Renal pelvis (tissue), 1 donor: ENCODE measurements at regions not wholly inside any gene's neighbourhood (a gene's known extent, or its start where the extent isn't known, plus 50 kb on each side); places are given as distances from the start of the nearest gene placed in this dataset.
A peak's percentile ranks its signal among the peaks of the same experiment; 100 is the strongest.
"Not testable (repeated sequence)": the region's sequence is repeated elsewhere in the genome, so short reads cannot be mapped to it uniquely, and the experiment has no call there.

ENCODE experiments used
- DNase-seq: peaks from one replicate; pipeline ENCODE4 v3.0.0-alpha.2; 2013

DNA sequence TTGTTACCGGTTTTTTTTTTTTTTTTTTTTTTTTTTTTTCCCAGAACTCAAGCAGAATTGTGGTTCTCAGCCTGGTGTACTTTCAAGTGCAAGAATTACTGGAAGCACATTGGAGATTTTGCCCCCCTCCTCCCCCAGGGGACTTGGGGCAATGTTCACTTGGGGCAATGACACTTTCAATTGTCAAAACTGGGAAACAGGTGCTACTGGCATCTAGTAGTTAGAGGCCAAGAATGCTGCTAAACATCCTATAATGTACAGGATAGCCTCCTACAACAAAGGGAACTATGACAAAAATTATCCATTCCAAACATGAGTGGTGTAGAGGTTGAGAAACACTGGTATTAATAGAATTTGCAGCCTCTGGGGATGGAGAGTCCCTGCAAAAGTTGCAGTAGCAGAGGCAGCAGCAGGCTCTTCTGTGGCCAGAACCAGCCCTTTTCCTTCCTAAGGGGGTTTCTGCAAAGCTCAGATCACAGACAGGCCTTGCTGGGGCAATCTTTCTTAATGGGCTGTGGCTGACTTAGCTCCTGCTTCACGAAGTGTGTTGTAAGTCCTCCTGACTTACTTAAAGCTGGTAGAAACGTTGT is 144.3 kb upstream of the MRPS22 start:
- no peak for DNase-seq

DNA sequence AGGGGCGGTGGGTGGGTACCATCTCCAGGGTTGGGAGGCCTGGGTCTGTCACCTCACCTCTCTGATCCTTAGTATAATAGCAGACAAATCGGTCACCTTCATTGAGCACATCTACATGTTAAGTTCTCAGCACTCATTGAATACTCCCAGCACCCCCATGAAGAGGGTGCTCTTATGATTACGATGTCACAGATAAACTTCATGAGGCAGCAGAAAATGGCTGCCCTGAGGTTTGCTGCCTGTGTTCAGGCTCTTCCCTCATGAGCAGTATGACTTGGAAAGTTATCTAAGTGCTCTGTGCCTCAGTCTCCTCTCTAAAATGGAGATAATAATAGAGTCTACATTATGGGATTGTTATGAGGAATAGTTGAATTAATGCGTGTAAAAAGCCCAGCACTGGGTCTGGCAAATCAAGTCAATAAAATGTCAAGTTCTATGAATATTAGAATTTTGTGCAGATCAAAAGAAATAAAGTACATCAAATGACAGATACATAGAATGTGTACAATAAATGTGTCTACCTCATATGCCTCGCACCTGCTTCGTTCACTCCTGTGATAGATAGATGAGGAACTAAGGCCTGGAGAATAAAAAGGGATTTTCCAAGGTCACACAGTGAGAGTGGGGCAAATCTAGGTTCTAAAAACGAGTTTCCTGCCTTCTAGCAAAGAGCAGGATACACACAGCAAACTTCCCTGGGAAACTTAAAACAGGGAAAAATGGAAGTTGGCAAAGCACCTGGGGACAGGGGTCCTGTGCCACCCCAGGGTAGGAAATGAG is 142.2 kb upstream of the MRPS22 start:
- DNase-seq = no peak

DNA sequence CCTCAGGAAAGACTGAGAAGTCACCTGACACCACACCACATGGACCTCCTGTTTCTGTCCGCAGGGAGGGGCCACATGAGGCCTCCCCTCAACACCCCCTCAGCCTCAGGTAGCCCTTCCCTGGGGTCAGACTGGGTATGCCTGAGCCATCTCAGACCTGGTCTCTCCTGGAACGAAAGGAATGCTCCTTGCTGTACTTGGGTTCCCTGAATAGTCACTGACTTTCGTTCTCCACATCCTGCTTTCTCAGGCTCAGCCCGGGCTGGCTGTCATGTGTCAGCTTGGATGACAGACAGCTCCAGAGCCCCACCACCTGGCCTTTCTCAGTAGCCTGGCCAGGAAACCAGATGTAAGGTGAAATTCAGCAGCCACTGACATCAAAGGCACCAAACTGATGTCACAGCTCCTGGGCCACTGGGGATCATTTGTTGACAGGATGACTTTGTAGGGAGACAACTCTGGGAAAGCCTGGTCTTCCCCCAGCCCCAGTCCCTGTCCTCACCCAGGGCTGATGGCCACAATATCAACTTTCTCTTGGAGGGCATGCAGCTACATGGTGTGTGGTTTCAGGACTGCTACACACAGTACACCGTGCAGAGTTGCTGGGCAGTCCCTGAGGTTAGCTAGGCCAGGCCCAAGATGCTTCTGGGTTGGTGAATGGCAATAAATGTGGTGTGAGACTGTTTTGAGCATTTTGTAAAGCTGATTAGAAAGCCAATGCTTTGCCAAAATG is 141.4 kb upstream of the MRPS22 start:
- peak; percentile 47 for DNase-seq

DNA sequence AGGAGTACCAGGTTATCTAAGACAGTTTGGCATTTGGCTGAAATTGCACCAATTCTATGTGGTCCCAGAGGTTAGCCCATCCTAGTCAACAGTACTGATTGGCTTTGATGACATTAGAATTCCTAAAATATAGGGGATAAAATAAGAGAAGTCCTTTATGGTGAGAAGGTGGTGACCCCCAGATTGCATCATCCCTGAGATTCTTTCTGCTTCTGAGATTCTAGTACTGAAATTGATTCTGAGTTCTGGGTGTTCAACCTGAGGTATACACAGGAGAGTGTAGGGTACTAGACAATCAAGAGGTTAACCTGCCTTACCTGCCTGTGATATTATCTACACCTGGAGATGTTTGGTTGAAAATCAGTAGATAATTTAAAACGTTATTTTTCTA is 140.9 kb upstream of the MRPS22 start:
- no peak for DNase-seq

DNA sequence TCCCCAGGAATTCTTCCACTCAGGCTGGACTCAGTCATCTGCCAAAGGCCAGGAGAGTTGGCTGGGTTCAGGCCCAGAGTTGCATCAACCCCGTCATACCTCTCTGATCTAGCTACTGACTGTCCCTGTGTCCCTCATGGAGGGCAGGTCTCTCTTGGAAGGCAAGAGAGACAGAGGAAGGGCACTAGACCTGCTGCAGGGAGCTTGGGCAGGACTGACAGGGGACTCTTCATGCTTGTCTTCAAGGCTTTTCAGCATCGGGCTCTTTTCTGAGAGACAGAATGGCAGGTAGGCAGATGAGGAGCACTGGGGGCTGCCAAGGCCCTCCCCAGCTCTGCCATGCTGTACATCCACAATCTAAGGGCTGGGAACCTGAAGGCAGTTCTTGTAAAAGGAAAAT is 140.1 kb upstream of the MRPS22 start:
- no peak for DNase-seq

DNA sequence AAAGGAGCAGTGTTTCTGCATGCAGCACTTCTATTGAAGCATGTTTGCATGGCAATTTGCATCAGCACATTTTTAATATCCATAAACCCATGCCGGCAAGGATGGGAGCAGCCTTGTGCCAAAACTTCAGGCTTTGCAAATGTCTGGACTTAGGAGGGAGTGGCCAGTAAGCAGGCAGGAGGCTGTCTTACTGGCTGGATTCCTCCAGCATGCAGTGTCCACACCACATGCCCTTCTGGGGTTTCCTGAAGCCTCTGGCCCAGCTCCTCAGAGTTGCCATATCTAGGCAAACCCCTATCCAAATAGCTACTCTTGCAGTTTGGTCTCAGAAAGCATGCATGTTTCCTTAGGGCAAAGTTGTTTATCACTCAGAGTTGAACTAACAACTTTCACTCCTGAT is 139.1 kb upstream of the MRPS22 start:
- no peak for DNase-seq

DNA sequence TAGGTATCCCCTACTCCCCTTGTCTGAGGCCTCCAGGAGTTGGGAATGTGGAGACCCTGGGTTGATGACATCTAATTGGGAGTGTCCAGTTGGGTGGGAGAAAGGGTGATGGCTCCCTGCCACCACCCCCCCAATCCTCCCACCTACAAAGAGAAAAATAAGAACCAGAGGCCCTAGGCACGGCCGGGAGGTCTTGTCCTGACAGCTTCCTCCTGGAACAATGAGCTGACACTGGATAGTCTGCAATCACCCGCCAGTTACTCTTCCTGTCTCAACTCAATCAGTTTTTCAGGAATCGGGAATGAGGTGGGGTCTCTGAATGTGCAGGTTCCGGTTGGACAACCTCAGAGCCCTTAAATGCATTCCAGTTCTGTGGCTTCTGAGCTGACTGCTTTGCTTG is 129.9 kb upstream of the MRPS22 start:
- DNase-seq = no peak

DNA sequence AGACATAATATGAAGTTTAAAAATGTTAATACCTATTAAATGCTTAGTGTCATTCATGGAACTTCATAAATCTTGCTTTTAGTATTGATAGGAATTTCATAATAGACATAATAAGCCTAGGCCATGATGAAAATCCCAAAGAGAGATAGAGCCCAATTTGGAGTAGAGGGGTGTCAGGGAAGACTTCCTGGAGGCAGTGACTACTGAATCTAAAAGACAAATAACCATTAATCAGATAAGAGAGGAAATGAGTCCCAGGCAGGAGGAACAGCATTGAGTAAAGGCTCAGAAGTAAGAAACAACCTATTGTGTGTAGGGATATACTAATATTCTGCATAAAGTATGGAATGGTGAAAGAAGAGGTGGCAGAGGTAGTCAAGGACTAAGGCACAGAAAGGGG is 126.9 kb upstream of the MRPS22 start:
- DNase-seq = no peak

DNA sequence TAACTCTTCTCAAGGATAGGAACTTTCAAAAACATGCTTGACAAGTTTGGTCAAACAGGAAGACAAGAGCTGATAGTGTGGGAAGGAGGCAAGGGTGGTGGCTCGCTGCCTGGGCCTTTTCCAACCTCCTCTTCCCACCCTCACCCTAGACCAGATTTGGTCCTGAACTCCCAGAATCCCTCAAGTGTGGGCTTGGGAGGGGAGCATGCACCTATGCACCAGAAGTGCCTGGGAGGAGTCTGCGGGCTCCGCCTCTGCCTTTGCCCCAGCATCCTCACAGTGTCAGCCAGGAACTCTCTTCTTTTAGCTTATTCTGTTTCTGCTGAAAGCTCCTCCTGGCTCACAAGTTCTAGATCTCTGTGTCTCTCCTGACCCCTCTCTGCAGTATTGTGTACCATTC is 126.2 kb upstream of the MRPS22 start:
- DNase-seq = no peak

DNA sequence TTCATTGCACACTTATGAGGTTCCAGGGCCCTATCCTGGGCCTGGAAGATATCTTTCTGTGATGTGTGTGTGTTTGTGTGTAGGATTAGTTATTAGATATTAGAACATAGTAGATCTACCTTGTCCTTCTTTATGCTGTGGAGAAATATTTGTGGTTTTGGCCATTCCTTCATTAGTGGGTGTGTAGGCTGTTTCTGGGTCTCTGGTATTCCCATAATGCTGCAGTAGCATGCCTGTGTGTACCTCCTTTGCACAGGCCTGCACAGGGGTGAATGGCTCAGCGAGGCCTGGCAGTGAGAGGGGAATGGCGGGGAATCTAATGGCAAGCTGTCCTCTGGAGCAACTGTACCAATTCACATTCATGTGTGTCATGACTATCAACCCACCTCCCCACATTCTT is 125.8 kb upstream of the MRPS22 start:
- DNase-seq = no peak

DNA sequence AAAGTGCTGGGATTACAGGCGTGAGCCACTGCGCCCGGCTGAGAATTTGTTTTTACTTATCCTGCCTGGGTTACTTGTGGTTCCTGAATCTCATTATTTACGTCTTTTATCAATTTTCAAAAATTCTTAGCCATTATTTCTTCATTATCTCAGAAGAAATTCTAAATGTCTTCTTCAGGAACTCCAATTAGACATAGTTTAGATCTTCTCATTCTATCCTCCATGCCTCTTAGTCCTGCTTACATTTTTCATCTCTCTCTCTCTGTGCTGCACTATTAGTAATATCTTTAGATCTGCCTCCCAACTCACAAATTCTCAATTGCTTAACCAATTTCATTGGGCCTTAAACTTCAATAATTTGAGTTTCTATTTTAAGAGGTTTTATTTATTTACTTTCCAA is 124.4 kb upstream of the MRPS22 start:
- no peak for DNase-seq

DNA sequence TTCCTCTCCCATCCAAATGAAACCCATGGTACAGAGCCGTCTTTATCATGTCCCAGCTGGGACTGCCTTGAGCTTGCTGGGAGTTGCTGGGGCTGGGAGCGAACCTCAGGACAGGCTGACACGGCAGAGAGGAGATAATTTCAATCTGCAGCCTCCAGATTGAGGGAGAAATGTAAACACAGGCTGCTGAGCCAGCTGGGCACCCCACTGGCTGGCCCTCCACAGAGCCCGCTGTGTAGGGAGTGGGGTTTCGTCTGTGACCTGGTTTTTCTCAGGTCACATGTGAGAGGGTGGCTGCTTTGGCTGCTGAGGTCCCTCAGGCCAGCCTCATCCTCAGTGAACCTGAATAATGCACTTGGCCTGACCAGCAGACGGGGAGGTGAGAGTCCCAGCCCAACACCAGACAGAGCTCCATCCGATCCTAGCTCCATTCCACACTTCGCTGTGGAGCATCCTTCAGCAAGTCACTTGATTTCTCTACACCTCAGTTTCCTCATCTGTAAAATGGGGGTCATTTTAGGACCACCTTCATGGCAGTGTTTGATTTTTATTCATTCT is 121.6 kb upstream of the MRPS22 start:
- no peak for DNase-seq

DNA sequence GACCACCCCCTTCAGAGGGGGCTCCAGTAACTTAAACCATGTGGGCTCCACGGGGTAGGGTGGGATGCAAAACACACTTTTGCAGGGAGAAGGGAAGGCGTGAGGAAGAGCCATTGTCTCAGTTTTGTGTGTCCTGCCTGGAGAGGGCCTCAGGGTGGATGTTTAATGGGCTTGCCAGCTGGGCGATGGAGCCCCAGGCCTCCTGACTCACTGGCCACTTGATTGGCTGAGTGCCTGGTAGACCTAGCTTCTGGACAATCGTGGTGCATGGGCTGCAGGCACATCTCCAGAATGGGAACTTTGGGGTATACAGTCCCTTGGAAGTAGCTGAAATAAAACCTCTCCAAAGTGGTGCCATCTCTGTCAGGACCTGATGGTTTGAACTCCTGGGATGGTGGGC is 118.3 kb upstream of the MRPS22 start:
- no peak for DNase-seq

DNA sequence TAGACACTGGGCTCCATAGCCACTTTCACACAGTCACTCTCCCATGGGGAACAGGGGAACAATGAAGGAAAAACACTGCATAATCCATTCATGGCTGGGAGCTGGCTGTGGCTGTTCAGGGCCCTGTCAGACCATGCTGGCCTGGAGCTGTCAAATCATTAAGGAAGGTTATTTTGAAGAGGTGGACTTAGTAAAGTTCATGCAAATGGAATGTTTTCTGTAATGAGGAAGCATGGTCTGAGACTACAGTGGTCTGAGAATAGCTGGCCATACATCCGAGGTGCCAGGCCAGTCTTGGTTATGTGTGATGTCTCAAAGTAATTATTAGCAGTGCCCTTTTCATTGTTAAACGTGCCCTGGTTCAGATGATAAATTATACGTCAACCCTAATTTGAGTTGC is 117.1 kb upstream of the MRPS22 start:
- DNase-seq = no peak

DNA sequence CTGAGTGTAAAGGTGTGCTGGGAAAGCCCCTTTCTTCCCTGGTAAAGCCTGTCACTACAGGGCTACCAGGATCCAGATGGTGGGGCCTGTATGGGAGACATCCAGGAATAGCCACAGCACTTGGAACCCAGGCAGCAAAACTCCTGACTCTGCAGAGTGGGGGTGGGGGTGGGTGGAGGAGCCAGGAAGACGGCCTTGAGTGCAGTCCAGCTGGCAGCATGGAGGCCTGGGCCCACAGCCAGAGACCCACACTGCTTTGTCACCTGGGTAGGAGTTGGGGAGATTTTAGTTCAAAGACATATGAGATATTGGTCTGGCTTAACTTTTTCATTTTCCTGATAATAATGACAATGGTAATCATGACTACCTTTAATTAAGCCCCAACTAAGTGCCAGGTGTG is 116.7 kb upstream of the MRPS22 start:
- DNase-seq = no peak

DNA sequence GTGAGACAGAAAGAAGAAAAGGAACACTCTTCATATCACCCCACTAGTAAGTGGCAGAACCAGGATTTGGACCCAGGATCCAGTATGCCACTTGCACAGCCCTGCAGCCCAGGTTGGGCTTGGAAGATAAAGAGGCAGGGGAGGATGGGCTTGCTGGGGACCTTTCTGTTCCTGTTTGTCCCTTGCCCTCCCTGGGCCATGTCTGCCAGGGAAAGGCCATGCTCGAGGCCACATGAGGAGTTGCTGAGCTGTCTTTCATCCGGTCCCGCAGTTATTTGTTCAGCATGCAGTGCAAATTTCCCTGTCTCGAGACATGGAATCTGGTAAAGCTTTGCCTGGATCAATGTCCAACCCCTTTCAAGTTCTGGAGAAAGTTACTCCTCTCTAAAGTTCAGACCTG is 116.0 kb upstream of the MRPS22 start:
- no peak for DNase-seq

DNA sequence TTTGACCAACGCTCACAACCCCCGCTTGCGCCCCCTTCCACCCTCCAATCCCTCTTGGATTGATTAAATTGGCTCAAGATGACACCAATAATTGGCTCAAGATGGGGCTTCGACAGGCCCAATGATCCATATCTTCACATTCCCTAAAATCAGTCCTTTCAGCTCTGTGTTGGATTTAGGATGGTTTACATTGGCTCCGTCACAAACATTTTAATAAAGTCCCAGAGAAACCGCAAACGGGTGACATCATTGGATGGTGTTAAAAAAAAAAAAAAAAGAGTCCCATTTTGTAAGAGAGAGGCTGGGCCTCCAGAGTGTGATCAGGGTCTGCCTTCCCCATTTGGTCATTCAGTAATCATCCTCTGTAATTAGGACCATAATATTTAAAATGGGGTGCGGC is 113.4 kb upstream of the MRPS22 start:
- DNase-seq = no peak

DNA sequence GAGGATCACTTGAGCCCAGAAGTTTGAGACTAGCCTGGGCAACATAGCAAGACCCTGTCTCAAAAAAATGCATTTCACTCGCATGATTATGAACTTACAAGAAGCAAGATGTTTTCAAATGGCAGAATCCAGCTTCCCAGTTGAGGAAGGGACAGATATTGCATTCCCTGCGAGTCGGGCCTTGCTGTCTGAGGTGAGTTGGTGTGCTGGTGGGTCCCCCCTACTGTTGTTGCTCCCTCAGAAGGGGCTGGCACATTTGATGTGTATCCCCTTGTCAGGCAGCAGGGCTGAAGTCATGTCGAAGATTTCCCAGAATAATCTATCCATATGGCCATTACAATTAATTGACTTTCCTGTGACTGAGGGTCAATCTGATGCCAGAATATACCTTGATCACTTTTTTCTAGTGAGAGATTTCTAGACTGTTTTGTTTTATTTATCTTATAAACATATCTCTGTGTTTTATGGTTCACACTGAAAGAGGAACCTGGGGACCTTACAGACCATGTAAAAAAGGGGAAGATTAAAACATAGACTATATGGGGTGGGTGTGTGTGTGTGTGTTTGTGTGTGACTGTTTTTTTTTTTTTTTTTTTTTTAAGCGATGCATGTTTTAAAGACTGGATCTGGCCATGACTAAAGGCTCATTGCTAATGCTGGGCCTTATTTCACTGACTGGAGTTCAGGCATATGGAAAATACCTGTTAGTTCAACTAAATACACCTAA is 112.1 kb upstream of the MRPS22 start:
- DNase-seq = no peak

DNA sequence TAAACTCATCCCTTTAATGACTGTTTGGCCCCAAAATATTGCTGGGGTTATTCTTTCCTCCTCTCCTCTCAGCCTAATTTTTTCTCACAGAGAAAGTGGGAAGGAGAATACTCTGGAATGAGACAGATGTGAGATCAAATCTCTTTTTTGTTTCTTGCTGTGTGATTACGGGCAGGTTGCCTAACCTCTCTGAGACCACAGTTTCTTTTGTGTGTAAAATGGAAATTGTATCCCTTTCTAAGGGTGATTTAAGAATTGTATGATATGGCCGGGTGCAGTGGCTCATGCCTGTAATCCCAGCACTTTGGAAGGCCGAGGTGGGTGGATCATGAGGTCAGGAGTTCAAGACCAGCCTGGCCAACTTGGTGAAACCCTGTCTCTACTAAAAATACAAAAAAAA is 111.5 kb upstream of the MRPS22 start:
- DNase-seq = not testable (repeated sequence)

DNA sequence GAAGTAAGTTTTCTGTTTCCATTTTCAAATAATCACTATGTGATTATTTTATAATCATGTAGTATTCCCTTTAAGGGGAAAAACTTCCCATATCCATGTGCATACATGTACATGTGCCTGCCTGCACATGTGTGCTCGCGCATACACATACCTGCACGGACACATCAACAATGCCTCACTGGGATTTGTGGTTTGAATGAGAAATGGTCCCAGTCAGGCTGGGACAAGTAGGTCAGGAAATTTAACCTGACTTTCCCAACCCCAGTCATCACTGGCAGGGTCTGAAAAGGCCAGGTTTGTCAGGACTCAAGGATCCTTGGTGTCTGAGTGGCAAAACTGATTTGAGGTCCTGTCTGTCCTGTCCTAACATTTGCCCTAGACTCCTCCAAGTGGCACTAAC is 109.3 kb upstream of the MRPS22 start:
- DNase-seq = no peak

DNA sequence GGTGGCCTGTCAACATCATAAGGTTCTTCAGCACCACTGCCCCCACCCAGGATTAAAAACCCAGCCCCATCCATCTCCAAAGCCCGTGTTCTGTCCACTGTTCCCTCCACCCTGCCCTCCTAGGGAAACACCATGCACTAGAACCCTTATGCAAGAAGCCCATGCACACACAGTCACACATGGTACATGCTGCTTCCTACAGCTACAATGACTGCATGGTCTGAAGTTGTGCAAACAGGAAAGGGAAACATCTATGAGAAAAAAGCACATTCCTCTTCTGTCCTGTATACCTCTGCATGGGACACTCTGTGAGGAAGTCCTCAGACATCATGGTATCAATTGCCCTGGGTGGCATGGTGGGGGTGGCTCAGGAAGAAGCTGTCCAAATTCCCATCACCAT is 108.6 kb upstream of the MRPS22 start:
- DNase-seq = no peak

DNA sequence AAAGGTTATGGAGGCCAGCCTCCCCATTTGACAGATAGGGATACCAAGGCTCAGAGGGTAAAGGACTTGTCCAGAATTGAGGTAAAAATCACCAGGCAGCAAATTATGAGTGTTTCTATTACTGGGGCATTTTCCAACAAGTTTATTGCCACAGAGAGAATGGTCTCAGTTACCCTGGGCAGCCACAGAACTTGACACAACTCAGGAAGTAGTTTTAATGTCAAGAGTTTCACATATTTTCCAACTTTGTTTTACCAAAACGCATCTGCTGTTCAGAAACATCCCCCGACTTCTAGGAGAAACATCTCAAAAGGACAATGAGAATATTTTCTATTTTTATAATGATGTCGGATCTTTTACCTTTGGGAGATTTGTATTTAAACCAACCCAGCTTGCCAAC is 107.5 kb upstream of the MRPS22 start:
- DNase-seq = no peak
